Middle frontal gyrus (tissue), 1 donor: ENCODE measurements at regions not wholly inside any gene's neighbourhood (a gene's known extent, or its start where the extent isn't known, plus 50 kb on each side); places are given as distances from the start of the nearest gene placed in this dataset.

Source experiments
- DNase-seq: peaks from one replicate; pipeline ENCODE4 v3.0.0-alpha.2; 2015; ENCODE audit warnings: low spot score; ENCODE audit errors: extremely low spot score

GRCh38 chr10:123588386-123588914, 77.7 kb upstream of the GPR26 start:
- DNase-seq: no peak

- DNase-seq: no peak
These were observed 70.5 kb upstream of the GPR26 start for GRCh38 chr10:123595661-123596060.

GRCh38 chr10:123597676-123598075, 68.5 kb upstream of the GPR26 start:
- DNase-seq: no peak

GRCh38 chr10:123599366-123599849, 66.7 kb upstream of the GPR26 start:
- DNase-seq: no peak

- DNase-seq: no peak
These were observed 66.0 kb upstream of the GPR26 start for GRCh38 chr10:123600177-123600576.

GRCh38 chr10:123603130-123603529, 63.0 kb upstream of the GPR26 start:
- no peak for DNase-seq

GRCh38 chr10:123604506-123604905, 61.6 kb upstream of the GPR26 start:
- no peak for DNase-seq

GRCh38 chr10:123606006-123606405, 60.1 kb upstream of the GPR26 start:
- DNase-seq: no peak

- no peak for DNase-seq
These were observed 59.2 kb upstream of the GPR26 start for GRCh38 chr10:123606955-123607354.

- no peak for DNase-seq
These were observed 58.8 kb upstream of the GPR26 start for GRCh38 chr10:123607386-123607785.

GRCh38 chr10:123608047-123608446, 58.1 kb upstream of the GPR26 start:
- no peak for DNase-seq

- no peak for DNase-seq
These were observed 54.9 kb upstream of the GPR26 start for GRCh38 chr10:123611243-123611642.

GRCh38 chr10:123611876-123612275, 54.3 kb upstream of the GPR26 start:
- no peak for DNase-seq

GRCh38 chr10:123613346-123613850, 52.8 kb upstream of the GPR26 start:
- DNase-seq: no peak

- no peak for DNase-seq
These were observed 51.3 kb upstream of the GPR26 start for GRCh38 chr10:123614888-123615287.
